ENCODE measurements at regions not wholly inside any gene's neighbourhood (a gene's known extent, or its start where the extent isn't known, plus 50 kb on each side); places are given as distances from the start of the nearest gene placed in this dataset.

DNA sequence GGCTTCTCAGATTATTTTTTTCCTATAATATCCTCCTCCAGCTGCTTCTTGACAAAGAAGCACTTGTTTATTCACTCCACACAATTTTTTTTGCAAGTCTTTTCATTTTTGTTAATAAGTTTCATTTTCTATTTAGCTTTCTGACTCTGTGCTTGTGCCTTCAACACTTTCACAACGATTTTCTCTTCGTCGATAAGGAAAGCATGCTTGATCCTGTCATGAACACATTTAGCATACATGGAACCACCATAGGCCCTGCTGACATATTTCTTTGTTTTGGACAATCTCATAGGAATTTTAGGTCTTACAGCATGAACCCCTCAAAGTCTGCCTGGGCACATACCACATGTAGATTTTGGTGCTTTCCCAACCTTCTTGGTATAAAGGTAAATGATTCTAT lies 346.0 kb downstream of the KCNRG start:
- TF ChIP-seq, protein P1, sequence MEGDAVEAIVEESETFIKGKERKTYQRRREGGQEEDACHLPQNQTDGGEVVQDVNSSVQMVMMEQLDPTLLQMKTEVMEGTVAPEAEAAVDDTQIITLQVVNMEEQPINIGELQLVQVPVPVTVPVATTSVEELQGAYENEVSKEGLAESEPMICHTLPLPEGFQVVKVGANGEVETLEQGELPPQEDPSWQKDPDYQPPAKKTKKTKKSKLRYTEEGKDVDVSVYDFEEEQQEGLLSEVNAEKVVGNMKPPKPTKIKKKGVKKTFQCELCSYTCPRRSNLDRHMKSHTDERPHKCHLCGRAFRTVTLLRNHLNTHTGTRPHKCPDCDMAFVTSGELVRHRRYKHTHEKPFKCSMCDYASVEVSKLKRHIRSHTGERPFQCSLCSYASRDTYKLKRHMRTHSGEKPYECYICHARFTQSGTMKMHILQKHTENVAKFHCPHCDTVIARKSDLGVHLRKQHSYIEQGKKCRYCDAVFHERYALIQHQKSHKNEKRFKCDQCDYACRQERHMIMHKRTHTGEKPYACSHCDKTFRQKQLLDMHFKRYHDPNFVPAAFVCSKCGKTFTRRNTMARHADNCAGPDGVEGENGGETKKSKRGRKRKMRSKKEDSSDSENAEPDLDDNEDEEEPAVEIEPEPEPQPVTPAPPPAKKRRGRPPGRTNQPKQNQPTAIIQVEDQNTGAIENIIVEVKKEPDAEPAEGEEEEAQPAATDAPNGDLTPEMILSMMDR (IDR thresholded peaks at IDR 0.05) = no peak
- no peak for TF ChIP-seq POLR2A (IDR thresholded peaks at IDR 0.05)

Measured in body of pancreas (tissue), 4 donors.